HG03342 (cell line): ENCODE measurements at regions not wholly inside any gene's neighbourhood (a gene's known extent, or its start where the extent isn't known, plus 50 kb on each side); places are given as distances from the start of the nearest gene placed in this dataset.
"Not testable (repeated sequence)": the region's sequence is repeated elsewhere in the genome, so short reads cannot be mapped to it uniquely, and the experiment has no call there.

Experiments
- ATAC-seq: cut with Tn5 transposase; IDR thresholded peaks from one replicate; pipeline ENCODE4 v1.9.1; 2021; ENCODE audit warnings: mild to moderate bottlenecking, moderate library complexity; ENCODE audit not compliant: unreplicated experiment

DNA sequence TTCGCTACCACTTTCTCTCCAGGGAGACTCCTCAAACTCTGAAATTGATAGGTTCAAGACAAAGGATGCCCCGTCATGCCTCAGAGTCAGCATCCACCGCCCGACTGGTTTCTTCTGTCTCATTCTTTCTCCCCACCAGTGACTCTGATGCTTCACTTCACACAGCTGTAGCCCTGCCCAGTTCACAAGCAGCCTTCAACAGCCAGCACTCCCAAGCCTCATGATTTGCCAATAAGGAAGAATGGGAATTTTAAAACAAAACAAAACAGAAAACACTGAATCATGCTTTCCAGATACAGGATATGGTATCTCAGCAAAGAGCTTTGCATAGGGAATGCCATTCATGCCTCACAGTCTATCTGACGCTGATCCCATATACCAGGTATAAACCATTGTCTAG, 371.2 kb upstream of the RORB start:
- ATAC-seq = no peak

DNA sequence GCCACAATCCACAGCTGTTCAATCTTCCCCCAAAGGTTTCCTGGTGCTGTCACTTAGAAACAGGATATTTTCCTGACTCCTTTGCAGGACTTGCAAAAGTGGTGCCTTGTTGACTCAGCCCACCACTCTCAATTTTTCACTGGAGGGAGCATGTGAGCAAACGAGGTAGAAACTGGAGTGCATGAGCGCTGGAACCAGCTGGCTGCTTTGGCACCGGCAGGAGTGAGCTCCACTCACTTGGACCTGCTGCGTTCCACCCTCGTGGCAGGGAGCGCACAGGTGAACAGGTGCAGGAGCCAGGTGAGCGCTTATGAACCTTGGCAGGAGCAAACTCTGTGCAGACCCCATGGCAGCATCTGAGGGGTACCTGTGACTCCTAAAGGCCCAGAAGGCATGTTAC, 364.1 kb upstream of the RORB start:
- no peak for ATAC-seq

GRCh38 chr9:74133921-74134320, 363.2 kb upstream of the RORB start:
- no peak for ATAC-seq

- ATAC-seq = no peak
Observed at GRCh38 chr9:74138182-74138581, 359.0 kb upstream of the RORB start.

DNA sequence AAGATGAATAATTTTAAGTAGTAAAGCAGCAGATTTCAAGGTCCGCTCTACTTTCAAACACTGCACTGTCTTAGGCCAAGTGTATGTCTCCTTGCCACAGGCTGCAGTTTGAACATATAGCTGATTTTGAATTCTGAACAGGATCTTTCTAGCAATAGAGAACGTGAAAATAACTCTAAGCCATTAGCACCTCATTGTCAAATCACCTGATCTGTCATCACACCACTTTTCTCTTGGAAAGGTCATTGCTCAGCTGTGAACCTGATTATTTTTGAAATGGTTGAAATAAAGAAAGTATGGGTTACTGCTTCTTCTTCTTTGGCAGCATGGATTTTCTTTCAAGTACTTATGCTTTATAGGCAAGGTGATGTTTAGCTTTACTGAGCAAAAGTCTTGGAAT, 357.0 kb upstream of the RORB start:
- ATAC-seq = no peak

- no peak for ATAC-seq
Observed at GRCh38 chr9:74147906-74148305, 349.2 kb upstream of the RORB start.

GRCh38 chr9:74172874-74173273, 324.3 kb upstream of the RORB start:
- peak; percentile 100 for ATAC-seq

- peak; percentile 30 for ATAC-seq
Observed at GRCh38 chr9:74173284-74173683, 323.9 kb upstream of the RORB start.

DNA sequence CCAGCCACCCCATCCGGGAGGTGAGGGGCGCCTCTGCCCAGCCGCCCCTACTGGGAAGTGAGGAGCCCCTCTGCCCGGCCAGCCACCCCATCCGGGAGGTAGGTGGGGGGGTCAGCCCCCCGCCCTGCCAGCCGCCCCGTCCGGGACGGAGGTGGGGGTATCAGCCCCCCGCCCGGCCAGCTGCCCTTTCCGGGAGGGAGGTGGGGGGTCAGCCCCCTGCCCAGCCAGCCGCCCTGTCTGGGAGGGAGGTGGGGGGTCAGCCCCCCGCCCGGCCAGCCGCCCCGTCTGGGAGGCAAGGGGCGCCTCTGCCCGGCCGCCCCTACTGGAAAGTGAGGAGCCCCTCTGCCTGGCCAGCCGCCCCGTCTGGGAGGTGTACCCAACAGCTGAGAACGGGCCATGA, 299.4 kb upstream of the RORB start:
- not testable (repeated sequence) for ATAC-seq

DNA sequence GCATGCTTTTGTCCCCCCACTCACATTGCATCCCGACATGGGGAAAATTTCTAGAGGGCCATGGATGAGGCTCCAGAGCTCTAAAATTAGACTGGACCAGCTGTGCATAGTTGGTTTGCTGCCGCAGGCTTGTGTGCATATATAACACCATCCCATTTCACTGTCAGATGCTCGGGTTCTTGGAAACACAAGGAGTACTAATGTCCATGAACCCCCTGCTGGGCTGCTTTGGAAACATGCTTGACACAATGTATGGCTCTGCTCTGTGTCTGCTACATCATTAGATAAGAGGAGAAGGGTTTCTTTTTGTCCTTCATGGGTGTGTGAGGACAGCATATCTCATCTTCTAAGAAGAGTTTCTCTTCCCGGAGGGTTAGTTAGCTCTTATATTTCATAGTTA, 292.1 kb upstream of the RORB start:
- ATAC-seq = no peak

GRCh38 chr9:74218385-74219063, 278.6 kb upstream of the RORB start:
- ATAC-seq = no peak

- ATAC-seq = no peak
Observed at GRCh38 chr9:74220327-74220726, 276.8 kb upstream of the RORB start.

DNA sequence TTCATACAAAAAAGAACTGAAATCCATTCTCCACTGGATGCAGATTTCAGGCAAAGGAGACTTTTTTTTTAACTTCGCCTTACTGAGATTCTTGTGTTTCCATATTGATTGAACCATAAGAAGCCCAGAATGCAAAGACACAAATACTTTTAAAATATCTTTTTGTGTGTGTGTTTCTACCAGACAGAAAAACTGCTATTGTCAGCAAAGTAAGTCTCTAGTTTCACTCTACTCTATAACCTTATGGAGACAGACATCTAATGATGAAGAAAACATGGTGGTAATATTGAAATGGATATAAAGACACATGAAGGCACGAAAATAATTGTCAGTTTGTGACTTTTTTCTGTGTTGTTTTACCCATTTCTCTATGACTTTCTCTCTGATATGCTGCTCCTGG, 260.3 kb upstream of the RORB start:
- ATAC-seq = no peak

GRCh38 chr9:74245866-74246497, 251.2 kb upstream of the RORB start:
- ATAC-seq = no peak

DNA sequence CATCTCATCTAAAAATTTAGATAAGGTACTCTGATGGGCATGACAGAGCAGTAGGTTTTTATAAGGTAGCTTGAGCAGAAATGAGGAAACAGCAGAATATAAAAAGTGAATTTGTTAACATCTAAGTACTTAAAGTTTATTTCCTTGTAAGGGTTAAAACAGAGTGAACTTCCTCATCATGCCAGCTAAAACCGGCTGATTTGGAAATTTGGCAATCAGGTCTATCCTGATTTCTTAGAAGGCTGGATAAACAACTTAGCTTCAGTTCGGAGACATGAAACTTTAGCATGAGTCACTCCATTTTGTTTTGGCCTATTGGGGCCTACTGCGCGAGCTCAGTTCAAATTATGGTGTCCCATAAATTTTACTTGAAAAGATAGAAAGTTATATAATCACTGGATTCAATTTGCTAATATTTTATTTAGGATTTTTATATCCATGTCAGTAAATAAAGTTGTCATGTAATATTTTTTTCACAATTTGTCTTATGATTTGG, 241.6 kb upstream of the RORB start:
- no peak for ATAC-seq

DNA sequence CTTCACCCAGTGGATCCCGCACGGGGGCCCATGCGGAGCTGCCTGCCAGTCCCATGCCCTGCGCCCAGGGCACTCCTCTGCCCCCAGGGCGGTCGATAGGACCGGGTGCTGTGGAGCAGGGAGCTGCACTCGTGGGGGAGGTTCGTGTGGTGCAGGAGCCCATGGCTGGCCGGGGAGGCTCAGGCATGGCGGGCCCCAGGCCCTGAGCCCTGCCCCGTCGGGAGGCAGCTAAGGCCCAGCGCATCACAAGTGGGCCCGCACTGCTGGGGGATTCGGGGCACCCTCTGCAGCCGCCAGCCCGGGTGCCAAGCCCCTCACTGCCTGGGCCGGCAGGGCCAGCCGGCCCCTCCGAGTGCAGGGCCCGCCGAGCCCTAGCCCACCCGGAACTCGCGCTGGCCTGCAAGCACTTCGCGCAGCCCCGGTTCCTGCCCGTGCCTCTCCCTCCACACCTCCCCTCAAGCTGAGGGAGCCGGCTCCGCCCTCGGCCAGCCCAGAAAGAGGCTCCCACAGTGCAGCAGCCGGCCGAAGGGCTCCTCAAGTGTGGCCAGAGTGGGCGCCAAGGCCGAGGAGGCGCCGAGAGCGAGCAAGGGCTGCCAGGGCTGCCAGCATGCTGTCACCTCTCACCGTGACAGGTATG, 221.1 kb upstream of the RORB start:
- no peak for ATAC-seq

GRCh38 chr9:74277532-74277931, 219.6 kb upstream of the RORB start:
- peak; percentile 96 for ATAC-seq

- ATAC-seq = no peak
Observed at GRCh38 chr9:74281674-74282073, 215.5 kb upstream of the RORB start.

DNA sequence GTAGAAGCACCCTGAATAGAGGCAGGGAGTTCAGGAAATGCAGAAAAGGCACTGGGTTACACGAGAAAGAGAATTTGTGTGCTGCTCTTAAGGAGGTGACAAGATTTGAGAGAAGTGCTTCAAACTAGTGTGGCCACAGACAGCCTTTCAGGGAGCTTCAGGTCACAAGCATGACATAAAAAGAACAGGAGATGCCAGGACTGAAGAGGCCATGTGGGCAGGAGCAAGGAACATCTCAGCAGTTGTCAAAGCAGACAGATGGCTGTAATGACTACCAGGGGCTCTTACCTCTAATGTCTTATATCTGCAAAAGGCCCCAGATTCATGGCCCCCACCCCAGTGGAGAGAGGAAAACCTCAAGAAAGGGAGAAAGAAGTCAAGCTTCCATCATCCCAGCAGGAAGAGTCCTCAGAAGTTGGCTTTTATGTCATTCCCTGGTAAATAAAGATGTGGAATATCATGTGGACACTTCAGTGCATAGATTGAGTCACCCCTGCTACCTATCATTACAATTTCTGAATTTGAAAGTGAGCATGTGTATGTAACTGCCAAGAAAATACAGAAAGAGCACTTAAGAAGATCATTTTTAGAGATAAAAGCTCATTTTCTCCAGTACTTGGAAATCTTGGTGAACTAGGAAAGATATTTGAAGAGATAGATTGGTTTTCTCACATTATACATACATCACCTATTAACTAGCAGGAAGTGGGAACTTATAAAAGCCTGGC, 214.4 kb upstream of the RORB start:
- ATAC-seq = no peak

- ATAC-seq = no peak
Observed at GRCh38 chr9:74284581-74285450, 212.3 kb upstream of the RORB start.

GRCh38 chr9:74293479-74293878, 203.7 kb upstream of the RORB start:
- no peak for ATAC-seq
